Loucy (cell line): ENCODE measurements at regions not wholly inside any gene's neighbourhood (a gene's known extent, or its start where the extent isn't known, plus 50 kb on each side); places are given as distances from the start of the nearest gene placed in this dataset.
"Not testable (repeated sequence)": the region's sequence is repeated elsewhere in the genome, so short reads cannot be mapped to it uniquely, and the experiment has no call there.

Experiments
- H2AFZ ChIP-seq: fragments of 200-600 bp; sonication (generic); 2 replicates; pipeline ENCODE4 v1.6.0; 2016; ENCODE audit warnings: antibody characterized with exemption, mild to moderate bottlenecking, low read length, moderate library complexity
- H3F3A ChIP-seq: fragments of 200-600 bp; 2 replicates; pipeline ENCODE4 v1.6.0; 2016; ENCODE audit warnings: antibody characterized with exemption, low read depth, mild to moderate bottlenecking
- H3K27me3 ChIP-seq: fragments of 200-600 bp; sonication (generic); 2 replicates; pipeline ENCODE4 v1.6.1; 2014; ENCODE audit warnings: low read length, mild to moderate bottlenecking; ENCODE audit not compliant: insufficient read depth, poor library complexity, severe bottlenecking
- H3K36me3 ChIP-seq: fragments of 200-600 bp; sonication (generic); 2 replicates; pipeline ENCODE4 v1.6.1; 2016; ENCODE audit warnings: low read length; ENCODE audit not compliant: insufficient read depth
- H3K4me1 ChIP-seq: fragments of 200-600 bp; sonication (generic); 2 replicates; pipeline ENCODE4 v1.5.1; 2014; ENCODE audit warnings: low read length, mild to moderate bottlenecking; ENCODE audit not compliant: insufficient read depth, poor library complexity, severe bottlenecking
- H3K4me2 ChIP-seq: fragments of 200-600 bp; sonication (generic); 2 replicates; pipeline ENCODE4 v1.6.0; 2014; ENCODE audit warnings: antibody characterized with exemption, low read length, low read depth, mild to moderate bottlenecking; ENCODE audit not compliant: poor library complexity, severe bottlenecking
- H3K4me3 ChIP-seq: fragments of 200-600 bp; sonication (generic); 2 replicates; pipeline ENCODE4 v1.5.1; 2014; ENCODE audit warnings: low read length, mild to moderate bottlenecking, mixed read lengths; ENCODE audit not compliant: poor library complexity, severe bottlenecking
- H3K79me2 ChIP-seq: fragments of 200-600 bp; sonication (generic); 2 replicates; pipeline ENCODE4 v1.6.1; 2014; ENCODE audit warnings: low read length; ENCODE audit not compliant: insufficient read depth
- H3K9ac ChIP-seq: fragments of 200-600 bp; sonication (generic); 2 replicates; pipeline ENCODE4 v1.6.0; 2014; ENCODE audit warnings: mild to moderate bottlenecking, low read depth, low read length, moderate library complexity; ENCODE audit not compliant: poor library complexity, severe bottlenecking
- H3K9me2 ChIP-seq: fragments of 200-600 bp; sonication (generic); replicated peaks from 2 replicates; pipeline ENCODE4 v1.6.1; 2016; ENCODE audit warnings: low read depth, low read length, mixed read lengths
- H3K9me3 ChIP-seq: fragments of 200-600 bp; sonication (generic); 2 replicates; pipeline ENCODE4 v1.6.1; 2014; ENCODE audit warnings: mild to moderate bottlenecking, antibody characterized with exemption, low read length, low read depth; ENCODE audit not compliant: insufficient read depth
- H4K20me1 ChIP-seq: fragments of 200-600 bp; sonication (generic); 2 replicates; pipeline ENCODE4 v1.6.0; 2014; ENCODE audit warnings: antibody characterized with exemption, low read length, mild to moderate bottlenecking; ENCODE audit not compliant: insufficient read depth, poor library complexity, severe bottlenecking
- CTCF ChIP-seq: fragments of 200-600 bp; sonication (generic); conservative IDR thresholded peaks from 2 replicates; pipeline ENCODE4 v1.5.1; 2014; ENCODE audit warnings: mild to moderate bottlenecking, antibody characterized with exemption, low read length
- EZH2phosphoT487 ChIP-seq: fragments of 200-600 bp; IDR thresholded peaks from 2 replicates; pipeline ENCODE4 v1.6.1; 2018; ENCODE audit warnings: antibody characterized with exemption, mild to moderate bottlenecking, moderate library complexity, borderline replicate concordance

- no peaks in the 10 kb centered on the region for H3K27me3 ChIP-seq
- TF ChIP-seq EZH2phosphoT487 (no peak), CTCF (no peak)
- no peak overlapping the region for H2AFZ ChIP-seq
- H3K9me3 ChIP-seq = no peaks in the 10 kb centered on the region; the same call in 1 of the 2 replicates
- H3K36me3 ChIP-seq = no peaks in the 10 kb centered on the region
- no peaks in the 10 kb centered on the region for H4K20me1 ChIP-seq
- H3F3A ChIP-seq = no peaks in the 10 kb centered on the region
- H3K4me2 ChIP-seq = no peak overlapping the region
- H3K79me2 ChIP-seq = no peaks in the 10 kb centered on the region
- no peak overlapping the region for H3K9ac ChIP-seq
- no peaks in the 10 kb centered on the region for H3K4me1 ChIP-seq
- H3K4me3 ChIP-seq = no peak overlapping the region
- no peaks in the 10 kb centered on the region for H3K9me2 ChIP-seq
Measured at GRCh38 chr5:87722286-87722685, 309.6 kb upstream of the CCNH start.

GRCh38 chr5:87718224-87718925 is 305.6 kb upstream of the CCNH start:
- not testable (repeated sequence) for H3K4me1 ChIP-seq, H3K9me3 ChIP-seq, H4K20me1 ChIP-seq, H3K9me2 ChIP-seq, H3K79me2 ChIP-seq, H3K4me2 ChIP-seq, H3K36me3 ChIP-seq, H3K4me3 ChIP-seq, H3K9ac ChIP-seq, H2AFZ ChIP-seq, H3F3A ChIP-seq, H3K27me3 ChIP-seq

- H3K9me3 ChIP-seq = no peaks in the 10 kb centered on the region; the same call in 1 of the 2 replicates
- no peaks in the 10 kb centered on the region for H3K36me3 ChIP-seq
- H3K79me2 ChIP-seq = no peaks in the 10 kb centered on the region
- no peaks in the 10 kb centered on the region for H3F3A ChIP-seq
- H2AFZ ChIP-seq = no peak overlapping the region
- no peaks in the 10 kb centered on the region for H3K4me1 ChIP-seq
- no peak overlapping the region for H3K4me3 ChIP-seq
- no peak overlapping the region for H3K9ac ChIP-seq
- no peaks in the 10 kb centered on the region for H3K27me3 ChIP-seq
- no peak overlapping the region for H3K4me2 ChIP-seq
- TF ChIP-seq EZH2phosphoT487 = no peak
- no peak for TF ChIP-seq CTCF
- H3K9me2 ChIP-seq = no peaks in the 10 kb centered on the region
- no peaks in the 10 kb centered on the region for H4K20me1 ChIP-seq
Measured at GRCh38 chr5:87717761-87718160, 305.0 kb upstream of the CCNH start.

- no peaks in the 10 kb centered on the region for H3K36me3 ChIP-seq
- no peaks in the 10 kb centered on the region for H3K27me3 ChIP-seq
- no peaks in the 10 kb centered on the region for H3K9me2 ChIP-seq
- H2AFZ ChIP-seq = no peak overlapping the region
- H3K4me1 ChIP-seq = no peaks in the 10 kb centered on the region
- TF ChIP-seq EZH2phosphoT487 (no peak), CTCF (no peak)
- no peaks in the 10 kb centered on the region for H3F3A ChIP-seq
- H3K9me3 ChIP-seq = no peaks in the 10 kb centered on the region
- H4K20me1 ChIP-seq = no peaks in the 10 kb centered on the region
- no peak overlapping the region for H3K9ac ChIP-seq
- H3K4me2 ChIP-seq = no peak overlapping the region
- no peaks in the 10 kb centered on the region for H3K79me2 ChIP-seq
- no peak overlapping the region for H3K4me3 ChIP-seq
Measured at GRCh38 chr5:87705876-87706275, 293.1 kb upstream of the CCNH start.
